Hepatocyte (in vitro differentiated cells): ENCODE measurements at regions not wholly inside any gene's neighbourhood (a gene's known extent, or its start where the extent isn't known, plus 50 kb on each side); places are given as distances from the start of the nearest gene placed in this dataset.

Experiments
- EZH2 ChIP-seq: fragments of 200-600 bp; sonication (generic); IDR thresholded peaks from 2 replicates; pipeline ENCODE4 v1.6.1; 2016; ENCODE audit warnings: antibody characterized with exemption, mild to moderate bottlenecking, borderline replicate concordance
- EZH2phosphoT487 ChIP-seq: fragments of 200-600 bp; sonication (generic); IDR thresholded peaks from one replicate; pipeline ENCODE4 v1.6.1; 2018; ENCODE audit warnings: antibody characterized with exemption, mild to moderate bottlenecking, low read depth, moderate library complexity; ENCODE audit not compliant: unreplicated experiment, severe bottlenecking
- TF ChIP-seq, protein P1 (sequence below): fragments of 200-600 bp; sonication (generic); IDR thresholded peaks from 2 replicates; pipeline ENCODE4 v1.5.1; 2016; ENCODE audit warnings: antibody characterized with exemption, mild to moderate bottlenecking; ENCODE audit not compliant: poor library complexity

DNA sequence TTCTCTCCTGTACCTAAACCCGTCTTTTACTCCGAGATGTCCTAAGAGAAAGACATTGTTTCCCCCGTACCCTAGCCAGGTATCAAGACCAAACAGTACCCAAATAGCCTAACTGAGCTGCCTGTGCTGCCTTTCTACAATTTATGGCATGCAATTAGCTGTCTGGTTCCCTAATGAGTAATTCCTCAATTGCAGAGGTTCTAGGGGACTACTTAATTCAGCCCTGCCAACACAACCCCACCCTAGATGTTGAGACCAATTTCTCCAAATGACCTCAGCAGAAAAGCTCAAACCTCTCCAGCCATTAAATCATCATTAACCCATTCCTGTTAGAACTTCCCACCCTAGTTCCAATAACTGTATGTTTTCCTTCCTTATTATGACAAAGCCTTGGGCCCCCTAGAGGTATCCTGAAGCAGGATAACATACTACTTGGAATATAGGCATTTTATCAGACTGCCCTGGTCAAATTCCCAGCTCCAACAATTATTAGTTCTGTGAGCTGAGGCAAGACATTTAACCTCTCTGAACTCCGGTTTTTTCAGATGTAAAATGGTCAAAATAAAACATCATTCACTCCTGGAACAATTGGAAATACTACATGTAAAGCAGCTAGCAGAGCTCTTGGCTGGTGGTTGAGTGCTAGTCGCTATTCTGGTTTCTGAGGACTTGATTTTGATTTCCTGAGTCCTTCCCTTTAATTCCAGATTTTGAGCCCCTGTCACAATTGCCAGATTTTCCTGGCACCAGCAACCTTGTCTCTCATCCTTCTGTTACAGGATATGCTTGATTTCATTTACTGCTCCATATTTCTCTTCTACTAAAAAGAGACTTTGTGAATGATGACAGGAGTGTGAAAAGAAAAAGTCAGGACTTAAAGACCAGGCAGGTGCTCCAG lies 244.6 kb upstream of the TENM3 start:
- TF ChIP-seq, protein P1, sequence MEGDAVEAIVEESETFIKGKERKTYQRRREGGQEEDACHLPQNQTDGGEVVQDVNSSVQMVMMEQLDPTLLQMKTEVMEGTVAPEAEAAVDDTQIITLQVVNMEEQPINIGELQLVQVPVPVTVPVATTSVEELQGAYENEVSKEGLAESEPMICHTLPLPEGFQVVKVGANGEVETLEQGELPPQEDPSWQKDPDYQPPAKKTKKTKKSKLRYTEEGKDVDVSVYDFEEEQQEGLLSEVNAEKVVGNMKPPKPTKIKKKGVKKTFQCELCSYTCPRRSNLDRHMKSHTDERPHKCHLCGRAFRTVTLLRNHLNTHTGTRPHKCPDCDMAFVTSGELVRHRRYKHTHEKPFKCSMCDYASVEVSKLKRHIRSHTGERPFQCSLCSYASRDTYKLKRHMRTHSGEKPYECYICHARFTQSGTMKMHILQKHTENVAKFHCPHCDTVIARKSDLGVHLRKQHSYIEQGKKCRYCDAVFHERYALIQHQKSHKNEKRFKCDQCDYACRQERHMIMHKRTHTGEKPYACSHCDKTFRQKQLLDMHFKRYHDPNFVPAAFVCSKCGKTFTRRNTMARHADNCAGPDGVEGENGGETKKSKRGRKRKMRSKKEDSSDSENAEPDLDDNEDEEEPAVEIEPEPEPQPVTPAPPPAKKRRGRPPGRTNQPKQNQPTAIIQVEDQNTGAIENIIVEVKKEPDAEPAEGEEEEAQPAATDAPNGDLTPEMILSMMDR: no peak
- TF ChIP-seq EZH2 (no peak), EZH2phosphoT487 (no peak)
